ENCODE measurements at regions not wholly inside any gene's neighbourhood (a gene's known extent, or its start where the extent isn't known, plus 50 kb on each side); places are given as distances from the start of the nearest gene placed in this dataset.

- TF ChIP-seq, protein P1, sequence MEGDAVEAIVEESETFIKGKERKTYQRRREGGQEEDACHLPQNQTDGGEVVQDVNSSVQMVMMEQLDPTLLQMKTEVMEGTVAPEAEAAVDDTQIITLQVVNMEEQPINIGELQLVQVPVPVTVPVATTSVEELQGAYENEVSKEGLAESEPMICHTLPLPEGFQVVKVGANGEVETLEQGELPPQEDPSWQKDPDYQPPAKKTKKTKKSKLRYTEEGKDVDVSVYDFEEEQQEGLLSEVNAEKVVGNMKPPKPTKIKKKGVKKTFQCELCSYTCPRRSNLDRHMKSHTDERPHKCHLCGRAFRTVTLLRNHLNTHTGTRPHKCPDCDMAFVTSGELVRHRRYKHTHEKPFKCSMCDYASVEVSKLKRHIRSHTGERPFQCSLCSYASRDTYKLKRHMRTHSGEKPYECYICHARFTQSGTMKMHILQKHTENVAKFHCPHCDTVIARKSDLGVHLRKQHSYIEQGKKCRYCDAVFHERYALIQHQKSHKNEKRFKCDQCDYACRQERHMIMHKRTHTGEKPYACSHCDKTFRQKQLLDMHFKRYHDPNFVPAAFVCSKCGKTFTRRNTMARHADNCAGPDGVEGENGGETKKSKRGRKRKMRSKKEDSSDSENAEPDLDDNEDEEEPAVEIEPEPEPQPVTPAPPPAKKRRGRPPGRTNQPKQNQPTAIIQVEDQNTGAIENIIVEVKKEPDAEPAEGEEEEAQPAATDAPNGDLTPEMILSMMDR (IDR thresholded peaks at IDR 0.05 in 8 of 11, conservative IDR thresholded peaks at IDR 0.05 in 3 of 11) = no peak
- TF ChIP-seq POLR2AphosphoS5 (IDR thresholded peaks at IDR 0.05) = no peak
- no peak for TF ChIP-seq POLR2A (IDR thresholded peaks at IDR 0.05)
Observed at GRCh38 chr10:111558211-111558610, 481.4 kb downstream of the ADRA2A start.

Data from spleen (tissue), 7 donors.